Dedifferentiated amniotic fluid mesenchymal stem cell (primary cell): ENCODE measurements at regions not wholly inside any gene's neighbourhood (a gene's known extent, or its start where the extent isn't known, plus 50 kb on each side); places are given as distances from the start of the nearest gene placed in this dataset.
"Not testable (repeated sequence)": the region's sequence is repeated elsewhere in the genome, so short reads cannot be mapped to it uniquely, and the experiment has no call there.

Experiments
- DNase-seq: peaks from one replicate; pipeline ENCODE4 v3.0.0-alpha.2; 2016; ENCODE audit errors: extremely low spot score

- no peak for DNase-seq
Observed at GRCh38 chr6:9708600-9708999, 706.3 kb downstream of the TFAP2A start.

- DNase-seq: no peak
Observed at GRCh38 chr6:9704989-9705388, 709.9 kb downstream of the TFAP2A start.

GRCh38 chr6:9702914-9703313, 712.0 kb downstream of the TFAP2A start:
- DNase-seq: no peak

- DNase-seq: no peak
Observed at GRCh38 chr6:9699888-9700287, 715.0 kb downstream of the TFAP2A start.

GRCh38 chr6:9697263-9697931, 717.5 kb downstream of the TFAP2A start:
- no peak for DNase-seq

- DNase-seq: no peak
Observed at GRCh38 chr6:9690388-9690787, 724.5 kb downstream of the TFAP2A start.

- DNase-seq: not testable (repeated sequence)
Observed at GRCh38 chr6:9680727-9681126, 734.1 kb downstream of the TFAP2A start.

GRCh38 chr6:9675122-9675521, 739.8 kb downstream of the TFAP2A start:
- no peak for DNase-seq

- DNase-seq: no peak
Observed at GRCh38 chr6:9659848-9660247, 755.0 kb downstream of the TFAP2A start.

- peak; percentile 26 for DNase-seq
Observed at GRCh38 chr6:9657994-9658393, 756.9 kb downstream of the TFAP2A start.

GRCh38 chr6:9647599-9647998, 767.3 kb downstream of the TFAP2A start:
- no peak for DNase-seq

- DNase-seq: no peak
Observed at GRCh38 chr6:9647071-9647445, 767.8 kb downstream of the TFAP2A start.

- peak; percentile 55 for DNase-seq
Observed at GRCh38 chr6:9646342-9647070, 768.4 kb downstream of the TFAP2A start.

- DNase-seq: no peak
Observed at GRCh38 chr6:9638861-9639260, 776.0 kb downstream of the TFAP2A start.

GRCh38 chr6:9634776-9635175, 780.1 kb downstream of the TFAP2A start:
- no peak for DNase-seq

GRCh38 chr6:9632026-9632425, 782.8 kb downstream of the TFAP2A start:
- no peak for DNase-seq

GRCh38 chr6:9628819-9629218, 786.1 kb downstream of the TFAP2A start:
- no peak for DNase-seq

GRCh38 chr6:9627916-9628315, 787.0 kb downstream of the TFAP2A start:
- no peak for DNase-seq

- DNase-seq: no peak
Observed at GRCh38 chr6:9623985-9624384, 790.9 kb downstream of the TFAP2A start.

- DNase-seq: no peak
Observed at GRCh38 chr6:9623228-9623832, 791.5 kb downstream of the TFAP2A start.

GRCh38 chr6:9621276-9621675, 793.6 kb downstream of the TFAP2A start:
- no peak for DNase-seq

- no peak for DNase-seq
Observed at GRCh38 chr6:9620687-9621086, 794.2 kb downstream of the TFAP2A start.

- no peak for DNase-seq
Observed at GRCh38 chr6:9620263-9620662, 794.6 kb downstream of the TFAP2A start.
